HCT116 (cell line): ENCODE measurements at regions not wholly inside any gene's neighbourhood (a gene's known extent, or its start where the extent isn't known, plus 50 kb on each side); places are given as distances from the start of the nearest gene placed in this dataset.

Experiments used
- ATAC-seq: fragments of 200-7000 bp; cut with Tn5 transposase; 2 replicates; pipeline ENCODE4 v1.9.1; 2020; ENCODE audit warnings: mild to moderate bottlenecking, moderate library complexity
- BruUV-seq: library from RNA; stranded (reverse); fragments of 400-500 nt; replicated peaks from 2 replicates; lab custom pipeline; 2021; lab: Mats Ljungman, UMichigan
- CTCF ChIA-PET: fragments of 300-600 bp; sonication (Branson Sonifier 250); formaldehyde crosslinking; loops from one replicate; lab custom pipeline; 2021; ENCODE audit warnings: antibody characterized with exemption; lab: Charles Lee
- POLR2A ChIA-PET: fragments of 300-600, 350-600 bp; sonication (Branson Sonifier 250); formaldehyde crosslinking; loops from one replicate; lab custom pipeline; 2021; ENCODE audit warnings: antibody characterized with exemption; lab: Charles Lee
- RAD21 ChIA-PET, 2 experiments: fragments of 300-600 bp; sonication (Branson Sonifier 250); formaldehyde crosslinking; loops; one replicate each; lab custom pipeline; 2023; ENCODE audit warnings: low total read pairs in 2 of 2; ENCODE audit not compliant: uncharacterized antibody in 2 of 2, unreplicated experiment in 2 of 2, low non-redundant PET in 1 of 2; lab: Charles Lee
- DNase-seq: peaks from one replicate; pipeline ENCODE4 v3.0.0-alpha.2; 2010; ENCODE audit warnings: low read depth, low spot score
- H2AFZ ChIP-seq: fragments of 200-600 bp; shearing (Covaris generic), sonication (generic); 2 replicates; pipeline ENCODE4 v1.6.1; 2017; ENCODE audit warnings: low read depth, mixed run types, mixed read lengths, antibody characterized with exemption, low read length; ENCODE audit not compliant: poor library complexity, severe bottlenecking
- H3K27ac ChIP-seq: 2 replicates; pipeline ENCODE4 v1.5.1; 2012; ENCODE audit warnings: low read depth, low read length
- H3K27me3 ChIP-seq: fragments of 200-600 bp; sonication (generic); 2 replicates; pipeline ENCODE4 v1.6.1; 2016; ENCODE audit warnings: mixed run types, low read length, mixed read lengths; ENCODE audit not compliant: insufficient read depth
- H3K36me3 ChIP-seq, 2 experiments: fragments of 200-500 bp in 1 of 2; fragments of 200-600 bp in 1 of 2; sonication (Bioruptor generic) in 1 of 2; sonication (generic) in 1 of 2; 2 replicates each; pipeline versions ENCODE4 v1.5.1 to v1.6.1; 2014 to 2016; ENCODE audit warnings: low read length in 2 of 2, inconsistent platforms in 1 of 2, mixed read lengths in 1 of 2, mixed run types in 1 of 2; ENCODE audit not compliant: insufficient read depth in 2 of 2, control insufficient read depth in 1 of 2
- H3K4me1 ChIP-seq, 2 experiments: fragments of 200-600 bp in 1 of 2; sonication (generic) in 1 of 2; 2 replicates each; pipeline versions ENCODE4 v1.5.1 to v1.6.1; 2012 to 2017; ENCODE audit warnings: low read length in 2 of 2, inconsistent platforms in 1 of 2, mild to moderate bottlenecking in 1 of 2, mixed read lengths in 1 of 2, mixed run types in 1 of 2, moderate library complexity in 1 of 2; ENCODE audit not compliant: insufficient read depth in 2 of 2, control insufficient read depth in 1 of 2
- H3K4me2 ChIP-seq: fragments of 200-600 bp; sonication (generic); 2 replicates; pipeline ENCODE4 v1.6.1; 2017; ENCODE audit warnings: mixed run types, low read length, mixed read lengths
- H3K4me3 ChIP-seq, 2 experiments: fragments of 200-600 bp in 1 of 2; sonication (generic) in 1 of 2; replicated peaks in 1 of 2; 2 replicates each; pipeline ENCODE4 v1.5.1; 2011 to 2016; ENCODE audit warnings: low read length in 2 of 2, control low read depth in 1 of 2, low read depth in 1 of 2, mild to moderate bottlenecking in 1 of 2, mixed read lengths in 1 of 2, mixed run types in 1 of 2
- H3K79me2 ChIP-seq: fragments of 200-600 bp; sonication (generic); 2 replicates; pipeline ENCODE4 v1.6.1; 2017; ENCODE audit warnings: mild to moderate bottlenecking, mixed run types, low read length, moderate library complexity, mixed read lengths; ENCODE audit not compliant: insufficient read depth
- H3K9ac ChIP-seq: fragments of 200-600 bp; sonication (generic); 2 replicates; pipeline ENCODE4 v1.6.1; 2016; ENCODE audit warnings: low read length, mixed read lengths
- H3K9me2 ChIP-seq: fragments of 200-600 bp; sonication (generic), shearing (Covaris generic); 2 replicates; pipeline ENCODE4 v1.6.1; 2017; ENCODE audit warnings: mixed run types, mild to moderate bottlenecking, moderate library complexity; ENCODE audit not compliant: insufficient read depth
- H3K9me3 ChIP-seq, 2 experiments: fragments of 200-500 bp in 1 of 2; fragments of 200-600 bp in 1 of 2; sonication (Bioruptor generic) in 1 of 2; sonication (generic) in 1 of 2; 2 replicates each; pipeline ENCODE4 v1.6.1; 2014 to 2017; ENCODE audit warnings: low read length in 2 of 2, mixed read lengths in 2 of 2, inconsistent platforms in 1 of 2, low read depth in 1 of 2, mild to moderate bottlenecking in 1 of 2, mixed run types in 1 of 2, moderate library complexity in 1 of 2; ENCODE audit not compliant: control insufficient read depth in 1 of 2, insufficient read depth in 1 of 2
- H4K20me1 ChIP-seq: fragments of 200-600 bp; sonication (generic), shearing (Covaris generic); 2 replicates; pipeline ENCODE4 v1.6.1; 2017; ENCODE audit warnings: mixed run types, mild to moderate bottlenecking, moderate library complexity; ENCODE audit not compliant: insufficient read depth
- ATF3 ChIP-seq: IDR thresholded peaks from 2 replicates; pipeline ENCODE4 v1.6.1; 2012
- CBX3 ChIP-seq: IDR thresholded peaks from 2 replicates; pipeline ENCODE4 v1.6.1; 2012; ENCODE audit warnings: low read depth
- CEBPB ChIP-seq: IDR thresholded peaks from 2 replicates; pipeline ENCODE4 v1.6.1; 2012; ENCODE audit warnings: low read depth
- CTCF ChIP-seq, 3 experiments: fragments of 200-600 bp in 1 of 3; sonication (generic) in 1 of 3; IDR thresholded peaks in 2 of 3; conservative IDR thresholded peaks in 1 of 3; 2 replicates each; pipeline ENCODE4 v1.5.1; 2012 to 2017; ENCODE audit warnings: low read depth in 2 of 3, low read length in 2 of 3, antibody characterized with exemption in 1 of 3, borderline replicate concordance in 1 of 3, control low read depth in 1 of 3, mild to moderate bottlenecking in 1 of 3, mixed read lengths in 1 of 3, mixed run types in 1 of 3, moderate library complexity in 1 of 3; ENCODE audit not compliant: insufficient read depth in 1 of 3
- EGR1 ChIP-seq: IDR thresholded peaks from 2 replicates; pipeline ENCODE4 v1.6.1; 2012; ENCODE audit warnings: low read depth
- ELF1 ChIP-seq: IDR thresholded peaks from 2 replicates; pipeline ENCODE4 v1.6.1; 2012; ENCODE audit warnings: low read depth, borderline replicate concordance
- EZH2phosphoT487 ChIP-seq: fragments of 200-600 bp; IDR thresholded peaks from 2 replicates; pipeline ENCODE4 v1.6.1; 2018; ENCODE audit warnings: antibody characterized with exemption, borderline replicate concordance
- MAX ChIP-seq: IDR thresholded peaks from 2 replicates; pipeline ENCODE4 v1.6.1; 2012
- POLR2A ChIP-seq: IDR thresholded peaks from 2 replicates; pipeline ENCODE4 v1.7.0; 2011; ENCODE audit warnings: borderline replicate concordance; ENCODE audit not compliant: insufficient read depth, insufficient read length; ENCODE audit errors: extremely low read depth
- POLR2AphosphoS5 ChIP-seq: IDR thresholded peaks from 2 replicates; pipeline ENCODE4 v1.6.1; 2011; ENCODE audit warnings: mild to moderate bottlenecking, low read depth, low read length, moderate library complexity
- RAD21 ChIP-seq: IDR thresholded peaks from 2 replicates; pipeline ENCODE4 v1.6.1; 2012; ENCODE audit warnings: low read depth, mild to moderate bottlenecking
- REST ChIP-seq: IDR thresholded peaks from 2 replicates; pipeline ENCODE4 v1.6.1; 2012; ENCODE audit warnings: low read depth
- SIN3A ChIP-seq: IDR thresholded peaks from 2 replicates; pipeline ENCODE4 v1.6.1; 2012; ENCODE audit warnings: low read depth
- SP1 ChIP-seq: IDR thresholded peaks from 2 replicates; pipeline ENCODE4 v1.6.1; 2012; ENCODE audit warnings: low read depth
- ZBTB33 ChIP-seq: IDR thresholded peaks from 2 replicates; pipeline ENCODE4 v1.6.1; 2011; ENCODE audit warnings: mild to moderate bottlenecking, low read length, moderate library complexity; ENCODE audit not compliant: insufficient replicate concordance; ENCODE audit errors: extremely low read depth
- ZFX ChIP-seq: fragments of 450-650 bp; IDR thresholded peaks from 2 replicates; pipeline ENCODE4 v1.6.1; 2017
- ZNF274 ChIP-seq: fragments of 200-500 bp; sonication (Bioruptor generic); IDR thresholded peaks from 2 replicates; pipeline ENCODE4 v1.6.1; 2014; ENCODE audit warnings: mild to moderate bottlenecking, low read depth, low read length, inconsistent platforms
- intact Hi-C: fragments of 100-400 bp; cut with micrococcal nuclease; formaldehyde crosslinking; loops from 2 replicates; pipeline ENCODE4 v1.10.0; 2022

- ChIA-PET CTCF (no interaction called here), RAD21 (no interaction called here), POLR2A (no interaction called here)
- H3K4me3 ChIP-seq, result no peak overlapping the region
- H3K36me3 ChIP-seq, result no peaks in the 10 kb centered on the region
- BruUV-seq, result no TSS peak
- no peaks in the 10 kb centered on the region for H3K4me1 ChIP-seq
- H3K9me3 ChIP-seq, result no peaks in the 10 kb centered on the region
- no peak overlapping the region for H3K4me2 ChIP-seq
- no peaks in the 10 kb centered on the region for H3K9me2 ChIP-seq
- no peaks in the 10 kb centered on the region for H3K79me2 ChIP-seq
- no peak for TF ChIP-seq ZFX
- TF ChIP-seq CBX3, result no peak
- no peak for TF ChIP-seq MAX
- no peak for TF ChIP-seq CTCF (IDR thresholded peaks at IDR 0.05 in 2 of 3, conservative IDR thresholded peaks at IDR 0.05 in 1 of 3; ENCODE audit: borderline replicate concordance in 1 of 3, insufficient read depth in 1 of 3, low read depth in 2 of 3, low read length in 2 of 3)
- no peak for TF ChIP-seq POLR2A
- TF ChIP-seq ELF1, result no peak
- no peak for TF ChIP-seq ZBTB33
- no peak for TF ChIP-seq EGR1
- TF ChIP-seq EZH2phosphoT487, result no peak
- TF ChIP-seq CEBPB, result no peak
- no peak for TF ChIP-seq RAD21
- TF ChIP-seq ZNF274, result no peak
- no peak for TF ChIP-seq ATF3
- no peak for TF ChIP-seq REST
- TF ChIP-seq SIN3A, result no peak
- no peak for TF ChIP-seq POLR2AphosphoS5
- TF ChIP-seq SP1, result no peak
- intact Hi-C loops, result no loop called here
- ATAC-seq, result no peak
- peaks cover 3% of the 10 kb centered on the region; the same call in 1 of the 2 replicates for H3K27me3 ChIP-seq
- H2AFZ ChIP-seq, result no peak overlapping the region
- no peak overlapping the region for H3K9ac ChIP-seq
- no peaks in the 10 kb centered on the region for H4K20me1 ChIP-seq
- no peak for DNase-seq
- no peak overlapping the region for H3K27ac ChIP-seq
These were observed 130.5 kb downstream of the CPEB2 start for GRCh38 chr4:15132739-15133138.
